IMR-90 (cell line): ENCODE measurements at regions not wholly inside any gene's neighbourhood (a gene's known extent, or its start where the extent isn't known, plus 50 kb on each side); places are given as distances from the start of the nearest gene placed in this dataset.

Experiments
- ATAC-seq: fragments of 200-7000 bp; cut with Tn5 transposase; 2 replicates; pipeline ENCODE4 v1.9.1; 2020; ENCODE audit warnings: low read depth, mild to moderate bottlenecking, moderate library complexity
- BruUV-seq: library from RNA; stranded (reverse); fragments of 400-500 nt; replicated peaks from 2 replicates; lab custom pipeline; 2021; lab: Mats Ljungman, UMichigan
- CTCF ChIA-PET: fragments of 300-600 bp; formaldehyde crosslinking; extraction: SDS; loops from one replicate; lab custom pipeline; 2021; ENCODE audit warnings: antibody characterized with exemption; lab: Yijun Ruan, JAX
- POLR2A ChIA-PET: fragments of 300-600 bp; sonication (Branson Sonifier 250); formaldehyde crosslinking; loops from one replicate; lab custom pipeline; 2022; ENCODE audit warnings: antibody characterized with exemption; ENCODE audit not compliant: unreplicated experiment; lab: Charles Lee
- DNase-seq: peaks from one replicate; pipeline ENCODE4 v3.0.0; 2013
- H2AFZ ChIP-seq: replicated peaks from 2 replicates; pipeline ENCODE3; 2013; ENCODE audit warnings: low read length, mild to moderate bottlenecking; ENCODE audit not compliant: poor library complexity
- H2AK5ac ChIP-seq: 2 replicates; pipeline ENCODE4 v1.6.1; 2013; ENCODE audit warnings: low read depth, low read length, inconsistent platforms
- H2AK9ac ChIP-seq: replicated peaks from 2 replicates; pipeline ENCODE3; 2013; ENCODE audit warnings: mild to moderate bottlenecking, low read depth, low read length, moderate library complexity; ENCODE audit not compliant: poor library complexity
- H2BK120ac ChIP-seq: 2 replicates; pipeline ENCODE4 v1.6.1; 2013; ENCODE audit warnings: low read depth, low read length, inconsistent platforms
- H2BK15ac ChIP-seq: 3 replicates; pipeline ENCODE4 v1.6.1; 2013; ENCODE audit warnings: low read depth, low read length, inconsistent platforms
- H2BK20ac ChIP-seq: 2 replicates; pipeline ENCODE4 v1.6.1; 2013; ENCODE audit warnings: low read depth, mild to moderate bottlenecking, inconsistent platforms, low read length, moderate library complexity
- H2BK5ac ChIP-seq: 2 replicates; pipeline ENCODE4 v1.6.1; 2013; ENCODE audit warnings: mild to moderate bottlenecking, low read depth, low read length, inconsistent platforms; ENCODE audit not compliant: poor library complexity, severe bottlenecking
- H3K14ac ChIP-seq: replicated peaks from 2 replicates; pipeline ENCODE4 v1.6.1; 2013; ENCODE audit warnings: low read depth, low read length, inconsistent platforms
- H3K18ac ChIP-seq: 2 replicates; pipeline ENCODE4 v1.6.1; 2013; ENCODE audit warnings: low read depth, low read length, control low read depth
- H3K23ac ChIP-seq: 2 replicates; pipeline ENCODE4 v1.6.1; 2013; ENCODE audit warnings: low read depth, low read length, inconsistent platforms
- H3K27ac ChIP-seq: 2 replicates; pipeline ENCODE4 v1.5.1; 2013; ENCODE audit warnings: mild to moderate bottlenecking, control low read depth, low read length; ENCODE audit not compliant: insufficient read depth
- H3K27me3 ChIP-seq: 2 replicates; pipeline ENCODE4 v1.6.1; 2013; ENCODE audit warnings: low read length; ENCODE audit not compliant: control insufficient read depth, insufficient read depth
- H3K36me3 ChIP-seq: 2 replicates; pipeline ENCODE4 v1.6.1; 2013; ENCODE audit warnings: low read length, mixed read lengths; ENCODE audit not compliant: control insufficient read depth, insufficient read depth
- H3K4ac ChIP-seq: 2 replicates; pipeline ENCODE4 v1.6.1; 2013; ENCODE audit warnings: low read depth, low read length, inconsistent platforms
- H3K4me1 ChIP-seq: 2 replicates; pipeline ENCODE4 v1.6.1; 2013; ENCODE audit warnings: low read length, mixed read lengths; ENCODE audit not compliant: control insufficient read depth, insufficient read depth
- H3K4me2 ChIP-seq: 2 replicates; pipeline ENCODE4 v1.6.1; 2013; ENCODE audit warnings: low read depth, mild to moderate bottlenecking, control low read depth, low read length, moderate library complexity
- H3K4me3 ChIP-seq: 2 replicates; pipeline ENCODE4 v1.5.1; 2013; ENCODE audit warnings: low read depth, mild to moderate bottlenecking, control low read depth, low read length, moderate library complexity; ENCODE audit not compliant: insufficient read depth
- H3K56ac ChIP-seq: 2 replicates; pipeline ENCODE4 v1.6.1; 2013; ENCODE audit warnings: low read length, inconsistent platforms; ENCODE audit not compliant: insufficient read depth; ENCODE audit errors: extremely low read depth
- H3K79me1 ChIP-seq, 2 experiments: 2 replicates each; pipeline ENCODE4 v1.6.1; 2013; ENCODE audit warnings: low read length in 2 of 2, inconsistent platforms in 1 of 2, low read depth in 1 of 2
- H3K9ac ChIP-seq: 2 replicates; pipeline ENCODE4 v1.6.1; 2013; ENCODE audit warnings: low read depth, low read length, control low read depth
- H3K9me1 ChIP-seq: 2 replicates; pipeline ENCODE4 v1.6.1; 2013; ENCODE audit warnings: low read length, inconsistent platforms; ENCODE audit not compliant: insufficient read depth
- H3K9me3 ChIP-seq: 2 replicates; pipeline ENCODE4 v1.6.1; 2013; ENCODE audit warnings: low read length; ENCODE audit not compliant: control insufficient read depth, insufficient read depth
- H4K20me1 ChIP-seq: 2 replicates; pipeline ENCODE4 v1.6.1; 2013; ENCODE audit warnings: low read length, inconsistent platforms; ENCODE audit not compliant: insufficient read depth
- H4K5ac ChIP-seq: 2 replicates; pipeline ENCODE4 v1.6.1; 2013; ENCODE audit warnings: mild to moderate bottlenecking, low read depth, low read length, control low read depth
- H4K8ac ChIP-seq, 2 experiments: 2 replicates each; pipeline ENCODE4 v1.6.1; 2013; ENCODE audit warnings: low read depth in 2 of 2, low read length in 2 of 2, control low read depth in 1 of 2, inconsistent platforms in 1 of 2
- H4K91ac ChIP-seq: 2 replicates; pipeline ENCODE4 v1.6.1; 2013; ENCODE audit warnings: low read depth, low read length, inconsistent platforms; ENCODE audit not compliant: insufficient read depth
- BHLHE40 ChIP-seq: fragments of 150-350 bp; IDR thresholded peaks from 2 replicates; pipeline ENCODE4 v1.6.1; 2016; ENCODE audit warnings: mild to moderate bottlenecking, low read depth, low read length
- CHD1 ChIP-seq: IDR thresholded peaks from 2 replicates; pipeline ENCODE4 v1.6.1; 2012; ENCODE audit warnings: low read depth, low read length, improper control_type of control experiment
- MAFK ChIP-seq: IDR thresholded peaks from 2 replicates; pipeline ENCODE4 v1.6.1; 2012; ENCODE audit warnings: low read depth, low read length, improper control_type of control experiment
- WGBS, 2 experiments: methylation state at CpG; one replicate each; pipeline versions ENCODE4 v1.1.5 to v1.1.7; 2013; ENCODE audit warnings: missing lambda C conversion rate in 2 of 2; ENCODE audit not compliant: insufficient read length in 1 of 2; ENCODE audit errors: extremely low coverage in 2 of 2; 5-methylcytosine and 5-hydroxymethylcytosine counted together
- dilution Hi-C: fragments of 300-500 bp; cut with HindIII; formaldehyde crosslinking; loops from one replicate; pipeline ENCODE4 v1.14.3; 2018; ENCODE audit warnings: low sequenced_read_pairs; ENCODE audit not compliant: unreplicated experiment
- in situ Hi-C: fragments of 300-500 bp; cut with MboI; formaldehyde crosslinking; loops from 3 replicates; pipeline ENCODE4 v1.14.3; 2019; ENCODE audit warnings: low sequenced_read_pairs, inconsistent platforms, mixed read lengths
- intact Hi-C: fragments of 100-400 bp; cut with micrococcal nuclease; formaldehyde crosslinking; loops from 2 replicates; pipeline ENCODE4 v1.10.0; 2022

DNA sequence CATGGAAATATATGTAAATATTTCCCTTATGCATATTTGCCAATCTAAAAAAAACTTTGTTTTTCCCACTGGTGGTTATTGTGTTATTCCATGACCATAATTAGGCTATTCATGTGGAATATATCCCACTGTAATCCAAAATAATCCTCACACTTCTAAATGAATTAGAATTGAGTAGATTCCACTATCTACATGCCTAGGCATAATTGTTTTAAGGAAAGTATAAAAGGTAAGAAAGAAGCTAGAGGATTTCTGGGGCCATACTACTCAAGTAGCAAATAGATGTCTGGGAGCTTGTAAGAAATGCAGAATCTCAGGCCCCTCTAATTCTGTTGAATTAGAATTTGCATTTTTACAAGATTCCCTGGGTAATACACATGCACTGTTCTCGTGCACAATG, 83.5 kb upstream of the RRP15 start:
- no peak overlapping the region for H4K5ac ChIP-seq
- no peak overlapping the region for H3K4me2 ChIP-seq
- no peak overlapping the region for H3K56ac ChIP-seq
- no peaks in the 10 kb centered on the region for H4K20me1 ChIP-seq
- H3K9ac ChIP-seq, result no peak overlapping the region
- H2BK120ac ChIP-seq, result no peak overlapping the region
- no peaks in the 10 kb centered on the region for H3K4me1 ChIP-seq
- H2BK15ac ChIP-seq, result no peak overlapping the region
- WGBS, 2 experiments, result no CpG with 5 or more reads among the region's 1 CpG
- H3K14ac ChIP-seq, result no peak overlapping the region
- in situ Hi-C loops (no loop called here), intact Hi-C loops (no loop called here), dilution Hi-C loops (no loop called here)
- ChIA-PET POLR2A (no interaction called here), CTCF (interaction anchor here (0.6 kb wide), 1 partner anchor 926 kb away, joined by 3 read pairs; no protein-coding TSS in a partner anchor)
- no peak overlapping the region for H2AFZ ChIP-seq
- no peak overlapping the region for H3K23ac ChIP-seq
- H2BK5ac ChIP-seq, result no peak overlapping the region
- no peak overlapping the region for H2BK20ac ChIP-seq
- H4K8ac ChIP-seq, result no peak overlapping the region
- no peaks in the 10 kb centered on the region for H3K9me1 ChIP-seq
- TF ChIP-seq MAFK, result no peak
- TF ChIP-seq CHD1, result no peak
- TF ChIP-seq BHLHE40, result no peak
- H3K79me1 ChIP-seq, result no peaks in the 10 kb centered on the region
- H2AK5ac ChIP-seq, result no peak overlapping the region
- H3K9me3 ChIP-seq, result no peaks in the 10 kb centered on the region
- DNase-seq (no peak), ATAC-seq (no peak)
- no peak overlapping the region for H3K18ac ChIP-seq
- H3K4me3 ChIP-seq, result no peak overlapping the region
- peaks cover 2% of the 10 kb centered on the region; the same call in 1 of the 2 replicates for H3K27me3 ChIP-seq
- H3K36me3 ChIP-seq, result no peaks in the 10 kb centered on the region
- no peak overlapping the region for H4K91ac ChIP-seq
- BruUV-seq, result no TSS peak
- no peak overlapping the region for H2AK9ac ChIP-seq
- H3K27ac ChIP-seq, result no peak overlapping the region
- H3K4ac ChIP-seq, result no peak overlapping the region
